ENCODE measurements at regions not wholly inside any gene's neighbourhood (a gene's known extent, or its start where the extent isn't known, plus 50 kb on each side); places are given as distances from the start of the nearest gene placed in this dataset.
A peak's percentile ranks its signal among the peaks of the same experiment; 100 is the strongest.

- DNase-seq (ENCODE audit: low read depth, low spot score) = no peak
- H3K4me3 ChIP-seq (ENCODE audit: low read depth, low read length) = no peak overlapping the region
- peaks cover 6% of the 10 kb centered on the region for H3K9me3 ChIP-seq (ENCODE audit: control insufficient read depth, insufficient read depth, low read length)
- TF ChIP-seq CTCF (IDR thresholded peaks at IDR 0.05; ENCODE audit: low read depth, low read length) = no peak
- CTCF ChIA-PET = no interaction called here
- H3K27me3 ChIP-seq (ENCODE audit: control insufficient read depth, insufficient read depth, low read length) = no peaks in the 10 kb centered on the region
- POLR2A ChIA-PET = no interaction called here
- no peak overlapping the region for H3K27ac ChIP-seq (ENCODE audit: low read depth, low read length)
Measured at GRCh38 chr18:73758446-73758845, 389.2 kb downstream of the FBXO15 start.

- POLR2A ChIA-PET = no interaction called here
- H3K27ac ChIP-seq (ENCODE audit: low read depth, low read length) = no peak overlapping the region
Measured at GRCh38 chr18:73756256-73757091, 391.2 kb downstream of the FBXO15 start.

GRCh38 chr18:73752965-73753364 lies 394.7 kb downstream of the FBXO15 start:
- POLR2A ChIA-PET = no interaction called here
- peak overlapping the region; percentile 52 for H3K27ac ChIP-seq (ENCODE audit: low read depth, low read length)
- no peak overlapping the region for H3K4me3 ChIP-seq (ENCODE audit: low read depth, low read length)
- no peaks in the 10 kb centered on the region for H3K27me3 ChIP-seq (ENCODE audit: control insufficient read depth, insufficient read depth, low read length)
- CTCF ChIA-PET = interaction anchor here (1.1 kb wide), 1 partner anchor 89 kb away, joined by 3 read pairs; no protein-coding TSS in a partner anchor
- TF ChIP-seq CTCF (IDR thresholded peaks at IDR 0.05; ENCODE audit: low read depth, low read length) = no peak
- H3K9me3 ChIP-seq (ENCODE audit: control insufficient read depth, insufficient read depth, low read length) = no peaks in the 10 kb centered on the region; the same call in 1 of the 2 replicates
- DNase-seq (ENCODE audit: low read depth, low spot score) = no peak

More at GRCh38 chr18:73756256-73757091, 391.2 kb downstream of the FBXO15 start:
- H3K27me3 ChIP-seq (ENCODE audit: control insufficient read depth, insufficient read depth, low read length) = no peaks in the 10 kb centered on the region
- DNase-seq (ENCODE audit: low read depth, low spot score) = no peak
- H3K9me3 ChIP-seq (ENCODE audit: control insufficient read depth, insufficient read depth, low read length) = peaks cover under 1% of the 10 kb centered on the region
- no peak overlapping the region for H3K4me3 ChIP-seq (ENCODE audit: low read depth, low read length)
- TF ChIP-seq CTCF (IDR thresholded peaks at IDR 0.05; ENCODE audit: low read depth, low read length) = no peak
- CTCF ChIA-PET = no interaction called here

- POLR2A ChIA-PET = no interaction called here
- CTCF ChIA-PET = interaction anchor here (1.3 kb wide), 1 partner anchor 91 kb away, joined by 3 read pairs; no protein-coding TSS in a partner anchor
- no peak for DNase-seq (ENCODE audit: low read depth, low spot score)
- no peak for TF ChIP-seq CTCF (IDR thresholded peaks at IDR 0.05; ENCODE audit: low read depth, low read length)
- no peaks in the 10 kb centered on the region for H3K27me3 ChIP-seq (ENCODE audit: control insufficient read depth, insufficient read depth, low read length)
- no peaks in the 10 kb centered on the region; the same call in 1 of the 2 replicates for H3K9me3 ChIP-seq (ENCODE audit: control insufficient read depth, insufficient read depth, low read length)
- H3K4me3 ChIP-seq (ENCODE audit: low read depth, low read length) = no peak overlapping the region
- H3K27ac ChIP-seq (ENCODE audit: low read depth, low read length) = peak overlapping the region; percentile 52
Measured at GRCh38 chr18:73752546-73752945, 395.1 kb downstream of the FBXO15 start.

GRCh38 chr18:73750052-73750451 lies 397.6 kb downstream of the FBXO15 start:
- CTCF ChIA-PET = interaction anchor here (0.6 kb wide), 1 partner anchor 93 kb away, joined by 3 read pairs; no protein-coding TSS in a partner anchor
- TF ChIP-seq CTCF (IDR thresholded peaks at IDR 0.05; ENCODE audit: low read depth, low read length) = no peak
- H3K9me3 ChIP-seq (ENCODE audit: control insufficient read depth, insufficient read depth, low read length) = no peaks in the 10 kb centered on the region
- no peak for DNase-seq (ENCODE audit: low read depth, low spot score)
- no peaks in the 10 kb centered on the region for H3K27me3 ChIP-seq (ENCODE audit: control insufficient read depth, insufficient read depth, low read length)
- POLR2A ChIA-PET = no interaction called here
- no peak overlapping the region for H3K4me3 ChIP-seq (ENCODE audit: low read depth, low read length)
- no peak overlapping the region for H3K27ac ChIP-seq (ENCODE audit: low read depth, low read length)
